Cardiac fibroblast (primary cell): ENCODE measurements at regions not wholly inside any gene's neighbourhood (a gene's known extent, or its start where the extent isn't known, plus 50 kb on each side); places are given as distances from the start of the nearest gene placed in this dataset.

Experiments
- DNase-seq, 2 donors: peaks; one replicate each; pipeline versions ENCODE4 v3.0.0 to v3.0.0-alpha.2; 2010; ENCODE audit warnings: low read depth in 2 of 2
- H3K4me3 ChIP-seq, 2 donors: replicated peaks in 1 of 2; 1 replicate in 1 of 2; 2 replicates in 1 of 2; pipeline ENCODE4 v1.5.1; 2011; ENCODE audit warnings: low read depth in 2 of 2, low read length in 2 of 2, mild to moderate bottlenecking in 2 of 2, moderate library complexity in 1 of 2
- TF ChIP-seq, protein P1 (sequence below): IDR thresholded peaks from one replicate; pipeline ENCODE4 v1.5.1; 2011; ENCODE audit warnings: low read depth, mild to moderate bottlenecking, low read length, inconsistent platforms

DNA sequence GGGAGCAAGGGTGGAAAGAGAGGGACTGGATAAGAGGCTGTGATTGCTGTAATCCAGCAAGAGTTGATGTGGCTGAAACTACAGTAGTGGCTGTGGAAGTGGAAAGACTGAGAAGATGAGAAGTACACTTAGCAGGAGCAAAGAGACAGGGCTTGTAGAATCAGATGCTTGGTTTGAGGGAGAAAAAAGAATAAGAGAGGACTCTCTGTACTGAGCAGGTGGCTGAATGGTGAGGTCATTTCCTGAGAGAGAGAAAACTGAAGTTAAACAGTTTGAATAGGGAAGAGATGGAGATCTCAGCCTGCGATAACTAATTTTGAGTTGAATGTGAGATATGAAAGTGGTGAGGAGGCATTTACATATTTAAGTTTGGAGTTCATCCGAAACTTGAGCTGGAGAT is 95.8 kb upstream of the SLC25A36 start:
- no peak for DNase-seq
- TF ChIP-seq, protein P1, sequence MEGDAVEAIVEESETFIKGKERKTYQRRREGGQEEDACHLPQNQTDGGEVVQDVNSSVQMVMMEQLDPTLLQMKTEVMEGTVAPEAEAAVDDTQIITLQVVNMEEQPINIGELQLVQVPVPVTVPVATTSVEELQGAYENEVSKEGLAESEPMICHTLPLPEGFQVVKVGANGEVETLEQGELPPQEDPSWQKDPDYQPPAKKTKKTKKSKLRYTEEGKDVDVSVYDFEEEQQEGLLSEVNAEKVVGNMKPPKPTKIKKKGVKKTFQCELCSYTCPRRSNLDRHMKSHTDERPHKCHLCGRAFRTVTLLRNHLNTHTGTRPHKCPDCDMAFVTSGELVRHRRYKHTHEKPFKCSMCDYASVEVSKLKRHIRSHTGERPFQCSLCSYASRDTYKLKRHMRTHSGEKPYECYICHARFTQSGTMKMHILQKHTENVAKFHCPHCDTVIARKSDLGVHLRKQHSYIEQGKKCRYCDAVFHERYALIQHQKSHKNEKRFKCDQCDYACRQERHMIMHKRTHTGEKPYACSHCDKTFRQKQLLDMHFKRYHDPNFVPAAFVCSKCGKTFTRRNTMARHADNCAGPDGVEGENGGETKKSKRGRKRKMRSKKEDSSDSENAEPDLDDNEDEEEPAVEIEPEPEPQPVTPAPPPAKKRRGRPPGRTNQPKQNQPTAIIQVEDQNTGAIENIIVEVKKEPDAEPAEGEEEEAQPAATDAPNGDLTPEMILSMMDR = no peak

DNA sequence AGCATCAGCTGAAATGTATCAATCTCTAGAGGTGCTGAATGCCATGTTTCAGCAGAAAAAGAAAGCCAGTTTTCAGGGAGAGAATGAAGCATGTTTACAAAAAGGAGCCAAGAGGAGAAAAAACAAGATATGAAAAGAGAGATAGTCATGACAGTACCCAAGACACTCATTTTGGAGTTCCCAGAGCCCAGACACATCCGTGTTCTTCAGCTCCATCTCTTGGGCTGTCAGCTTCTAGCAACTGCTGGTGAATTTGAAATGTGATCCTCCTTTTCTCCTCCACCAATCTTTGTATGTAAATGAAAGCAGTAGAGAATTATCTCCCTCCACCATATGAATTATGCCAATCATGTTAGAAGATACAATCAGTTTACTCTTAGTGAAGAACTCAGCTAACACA is 93.0 kb upstream of the SLC25A36 start:
- no peak overlapping the region for H3K4me3 ChIP-seq
- TF ChIP-seq, protein P1 = no peak
- no peak for DNase-seq

More for the DNA sequence above, 95.8 kb upstream of the SLC25A36 start:
- no peak overlapping the region for H3K4me3 ChIP-seq

DNA sequence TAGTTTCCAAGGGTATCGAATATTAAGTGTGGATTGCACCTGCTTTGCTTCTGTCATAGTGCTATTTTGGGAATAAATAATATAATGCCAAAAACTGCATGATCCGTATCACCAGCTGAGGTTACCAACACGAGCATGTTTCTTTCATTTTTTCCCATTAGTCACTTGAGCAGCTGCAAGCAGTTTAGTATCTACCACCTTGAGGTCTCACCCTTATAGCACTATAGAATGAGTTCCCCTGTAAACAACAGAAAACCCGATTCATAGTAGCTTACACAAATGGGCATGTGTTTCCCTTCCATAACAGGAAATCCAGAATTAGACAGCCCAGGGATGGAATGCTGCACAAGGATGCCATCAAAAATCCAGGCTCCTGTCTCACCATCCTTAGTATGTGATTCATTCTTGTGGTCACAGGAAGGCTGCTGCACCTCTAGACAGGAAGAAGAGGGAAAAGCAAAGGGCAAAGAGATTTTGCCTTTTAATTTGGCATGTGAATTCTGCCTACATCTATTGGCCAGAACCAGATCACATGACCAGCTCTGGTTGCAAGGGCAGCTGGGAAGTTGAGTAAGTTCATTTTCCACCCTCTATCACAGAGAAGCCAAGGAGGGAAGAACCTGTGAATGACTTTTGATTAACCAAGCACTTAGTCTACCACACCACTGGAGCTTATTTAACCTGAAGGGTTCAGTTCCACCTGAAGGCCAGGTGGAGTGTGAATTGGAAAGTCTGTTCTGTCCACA is 91.3 kb upstream of the SLC25A36 start:
- TF ChIP-seq, protein P1 = no peak
- DNase-seq = no peak
- no peak overlapping the region for H3K4me3 ChIP-seq

DNA sequence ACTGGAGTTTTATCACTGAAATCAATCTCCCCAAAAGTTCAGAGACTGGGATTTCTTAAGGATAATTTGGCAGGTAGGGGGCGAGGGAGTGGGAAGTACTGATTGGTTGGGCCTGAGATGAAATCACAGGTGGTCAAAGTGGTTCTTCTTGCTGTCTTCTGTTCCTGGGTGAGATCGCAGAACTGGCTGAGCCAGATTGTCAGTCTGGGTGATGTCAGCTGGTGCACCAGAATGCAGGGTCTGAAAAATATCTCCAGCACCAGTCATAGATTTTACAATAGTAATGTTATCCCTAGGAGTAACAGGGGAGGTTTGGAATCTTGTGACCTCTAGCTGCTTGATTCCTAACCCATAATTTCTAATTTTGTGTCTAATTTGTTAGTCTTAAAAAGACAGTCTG is 86.7 kb upstream of the SLC25A36 start:
- DNase-seq = no peak
- TF ChIP-seq, protein P1 = no peak

DNA sequence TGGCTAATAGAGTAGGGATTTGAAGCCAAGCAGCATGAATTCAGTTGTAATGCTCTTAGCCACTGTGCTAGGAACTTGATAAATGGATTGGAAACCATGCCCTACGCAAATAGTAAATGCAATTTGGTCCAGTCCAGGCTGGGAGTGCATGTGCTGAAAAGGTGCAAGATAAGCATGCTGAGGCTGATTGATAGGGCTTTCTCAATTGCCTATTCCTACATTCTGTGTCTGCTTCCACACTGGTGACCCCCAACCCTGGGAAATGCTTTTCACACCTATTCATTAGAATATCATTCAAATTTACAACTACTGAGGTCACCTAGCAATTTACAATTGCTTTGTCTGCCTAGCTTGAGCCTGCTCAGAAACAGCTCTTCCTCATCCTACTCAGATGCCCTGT is 84.7 kb upstream of the SLC25A36 start:
- no peak overlapping the region for H3K4me3 ChIP-seq
- TF ChIP-seq, protein P1 = no peak
- no peak for DNase-seq

More for the DNA sequence above, 86.7 kb upstream of the SLC25A36 start:
- no peak overlapping the region for H3K4me3 ChIP-seq

DNA sequence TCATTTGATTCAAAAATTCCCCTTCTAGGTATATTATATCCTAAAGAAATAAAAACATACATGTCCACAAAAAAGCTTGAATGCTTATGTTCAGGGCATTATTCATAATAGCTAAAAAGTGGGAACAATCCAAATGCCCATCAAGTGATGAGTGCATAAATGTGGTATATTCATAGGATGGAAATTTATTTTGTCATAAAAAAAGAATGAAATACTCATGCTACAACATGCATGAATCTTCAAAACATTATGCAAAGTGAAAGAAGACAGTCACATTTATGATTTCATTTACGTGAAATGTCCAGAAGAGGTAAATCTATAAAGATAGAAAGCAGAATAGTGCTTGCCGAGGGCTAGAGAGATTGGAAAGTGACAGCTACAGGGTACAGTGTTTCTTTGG is 83.6 kb upstream of the SLC25A36 start:
- no peak for DNase-seq
- no peak overlapping the region for H3K4me3 ChIP-seq
- TF ChIP-seq, protein P1 = no peak
